Activated T-helper 17 cell treated with anti-CD3 and anti-CD28 coated beads, Interleukin-2, amount 50 U/mL, for 72 hours (primary cell): ENCODE measurements at regions not wholly inside any gene's neighbourhood (a gene's known extent, or its start where the extent isn't known, plus 50 kb on each side); places are given as distances from the start of the nearest gene placed in this dataset.

Experiments used
- ATAC-seq: fragments of 150-1000 bp; cut with Tn5 transposase; replicated peaks from 2 replicates; pipeline ENCODE4 v1.10.0; 2021; ENCODE audit warnings: mild to moderate bottlenecking, moderate library complexity
- H3K27ac Mint-ChIP-seq: one replicate; pipeline ENCODE4 v1.8.0; 2022; ENCODE audit warnings: mixed read lengths
- H3K27me3 Mint-ChIP-seq: one replicate; pipeline ENCODE4 v1.8.0; 2022; ENCODE audit warnings: mixed read lengths
- H3K36me3 Mint-ChIP-seq: one replicate; pipeline ENCODE4 v1.8.0; 2022; ENCODE audit warnings: low read depth, mild to moderate bottlenecking, mixed read lengths
- H3K4me1 Mint-ChIP-seq: one replicate; pipeline ENCODE4 v1.8.0; 2022; ENCODE audit warnings: mixed read lengths
- H3K4me3 Mint-ChIP-seq: one replicate; pipeline ENCODE4 v1.8.0; 2022; ENCODE audit warnings: mild to moderate bottlenecking, mixed read lengths
- H3K9me3 Mint-ChIP-seq: one replicate; pipeline ENCODE4 v1.8.0; 2022; ENCODE audit warnings: mixed read lengths

- H3K4me1 Mint-ChIP-seq = no peaks in the 10 kb centered on the region
Measured at GRCh38 chr3:31142543-31142942, 248.1 kb upstream of the GADL1 start.

GRCh38 chr3:31145062-31145461, 250.6 kb upstream of the GADL1 start:
- no peak for ATAC-seq
- no peak overlapping the region for H3K4me3 Mint-ChIP-seq
- H3K36me3 Mint-ChIP-seq = no peaks in the 10 kb centered on the region
- H3K9me3 Mint-ChIP-seq = peaks cover 9% of the 10 kb centered on the region
- H3K4me1 Mint-ChIP-seq = no peaks in the 10 kb centered on the region
- H3K27ac Mint-ChIP-seq = no peak overlapping the region
- H3K27me3 Mint-ChIP-seq = no peaks in the 10 kb centered on the region

More at GRCh38 chr3:31142543-31142942, 248.1 kb upstream of the GADL1 start:
- ATAC-seq = no peak
- no peak overlapping the region for H3K27ac Mint-ChIP-seq
- no peaks in the 10 kb centered on the region for H3K27me3 Mint-ChIP-seq
- H3K4me3 Mint-ChIP-seq = no peak overlapping the region
- no peaks in the 10 kb centered on the region for H3K36me3 Mint-ChIP-seq
- H3K9me3 Mint-ChIP-seq = no peaks in the 10 kb centered on the region

- Mint-ChIP-seq H3K4me3 (no peak overlapping the region), H3K9me3 (peaks cover 13% of the 10 kb centered on the region), H3K27ac (no peak overlapping the region), H3K27me3 (no peaks in the 10 kb centered on the region), H3K36me3 (no peaks in the 10 kb centered on the region), H3K4me1 (no peaks in the 10 kb centered on the region)
- no peak for ATAC-seq
Measured at GRCh38 chr3:31147550-31147949, 253.1 kb upstream of the GADL1 start.

GRCh38 chr3:31157047-31157694, 262.7 kb upstream of the GADL1 start:
- no peak for ATAC-seq
- Mint-ChIP-seq H3K9me3 (no peaks in the 10 kb centered on the region), H3K4me1 (peaks cover 7% of the 10 kb centered on the region), H3K4me3 (peak overlapping the region; percentile 31), H3K27me3 (no peaks in the 10 kb centered on the region), H3K36me3 (no peaks in the 10 kb centered on the region), H3K27ac (no peak overlapping the region)

- no peak overlapping the region for H3K4me3 Mint-ChIP-seq
- no peak for ATAC-seq
- no peaks in the 10 kb centered on the region for H3K36me3 Mint-ChIP-seq
- peaks cover 7% of the 10 kb centered on the region for H3K4me1 Mint-ChIP-seq
- H3K9me3 Mint-ChIP-seq = no peaks in the 10 kb centered on the region
- H3K27me3 Mint-ChIP-seq = no peaks in the 10 kb centered on the region
- H3K27ac Mint-ChIP-seq = no peak overlapping the region
Measured at GRCh38 chr3:31157893-31158620, 263.6 kb upstream of the GADL1 start.

GRCh38 chr3:31159331-31160039, 265.0 kb upstream of the GADL1 start:
- no peaks in the 10 kb centered on the region for H3K36me3 Mint-ChIP-seq
- no peak overlapping the region for H3K27ac Mint-ChIP-seq
- H3K4me3 Mint-ChIP-seq = no peak overlapping the region
- H3K4me1 Mint-ChIP-seq = peaks cover 7% of the 10 kb centered on the region
- no peaks in the 10 kb centered on the region for H3K9me3 Mint-ChIP-seq
- ATAC-seq = no peak
- H3K27me3 Mint-ChIP-seq = no peaks in the 10 kb centered on the region

GRCh38 chr3:31161889-31162288, 267.4 kb upstream of the GADL1 start:
- no peak for ATAC-seq
- no peaks in the 10 kb centered on the region for H3K36me3 Mint-ChIP-seq
- peaks cover 5% of the 10 kb centered on the region for H3K4me1 Mint-ChIP-seq
- no peak overlapping the region for H3K4me3 Mint-ChIP-seq
- H3K27me3 Mint-ChIP-seq = no peaks in the 10 kb centered on the region
- no peaks in the 10 kb centered on the region for H3K9me3 Mint-ChIP-seq
- H3K27ac Mint-ChIP-seq = no peak overlapping the region

- H3K4me1 Mint-ChIP-seq = no peaks in the 10 kb centered on the region
- no peak overlapping the region for H3K4me3 Mint-ChIP-seq
- no peak overlapping the region for H3K27ac Mint-ChIP-seq
Measured at GRCh38 chr3:31164381-31164780, 269.9 kb upstream of the GADL1 start.

GRCh38 chr3:31165399-31165860, 271.0 kb upstream of the GADL1 start:
- H3K9me3 Mint-ChIP-seq = no peaks in the 10 kb centered on the region
- no peak overlapping the region for H3K4me3 Mint-ChIP-seq
- no peak for ATAC-seq
- no peaks in the 10 kb centered on the region for H3K27me3 Mint-ChIP-seq
- H3K27ac Mint-ChIP-seq = no peak overlapping the region
- no peaks in the 10 kb centered on the region for H3K36me3 Mint-ChIP-seq
- H3K4me1 Mint-ChIP-seq = no peaks in the 10 kb centered on the region

More at GRCh38 chr3:31164381-31164780, 269.9 kb upstream of the GADL1 start:
- H3K27me3 Mint-ChIP-seq = no peaks in the 10 kb centered on the region
- ATAC-seq = no peak
- no peaks in the 10 kb centered on the region for H3K9me3 Mint-ChIP-seq
- no peaks in the 10 kb centered on the region for H3K36me3 Mint-ChIP-seq

GRCh38 chr3:31166249-31166885, 271.9 kb upstream of the GADL1 start:
- Mint-ChIP-seq H3K9me3 (no peaks in the 10 kb centered on the region), H3K4me1 (peaks cover 5% of the 10 kb centered on the region), H3K27me3 (no peaks in the 10 kb centered on the region), H3K27ac (no peak overlapping the region), H3K4me3 (no peak overlapping the region), H3K36me3 (no peaks in the 10 kb centered on the region)
- no peak for ATAC-seq

- Mint-ChIP-seq H3K4me3 (no peak overlapping the region), H3K4me1 (peaks cover 6% of the 10 kb centered on the region), H3K9me3 (peaks cover 3% of the 10 kb centered on the region), H3K27me3 (no peaks in the 10 kb centered on the region), H3K27ac (no peak overlapping the region), H3K36me3 (no peaks in the 10 kb centered on the region)
- ATAC-seq = no peak
Measured at GRCh38 chr3:31167666-31168065, 273.2 kb upstream of the GADL1 start.

- no peak overlapping the region for H3K27ac Mint-ChIP-seq
- no peak for ATAC-seq
- no peaks in the 10 kb centered on the region for H3K36me3 Mint-ChIP-seq
- H3K4me1 Mint-ChIP-seq = peaks cover 10% of the 10 kb centered on the region
- H3K27me3 Mint-ChIP-seq = no peaks in the 10 kb centered on the region
- H3K4me3 Mint-ChIP-seq = no peak overlapping the region
- peaks cover 3% of the 10 kb centered on the region for H3K9me3 Mint-ChIP-seq
Measured at GRCh38 chr3:31170932-31171670, 276.6 kb upstream of the GADL1 start.

- H3K9me3 Mint-ChIP-seq = peaks cover 3% of the 10 kb centered on the region
- H3K4me3 Mint-ChIP-seq = no peak overlapping the region
- ATAC-seq = no peak
- H3K36me3 Mint-ChIP-seq = no peaks in the 10 kb centered on the region
- no peaks in the 10 kb centered on the region for H3K27me3 Mint-ChIP-seq
- H3K27ac Mint-ChIP-seq = no peak overlapping the region
- peaks cover 13% of the 10 kb centered on the region for H3K4me1 Mint-ChIP-seq
Measured at GRCh38 chr3:31172336-31172735, 277.9 kb upstream of the GADL1 start.

- Mint-ChIP-seq H3K36me3 (no peaks in the 10 kb centered on the region), H3K9me3 (peaks cover 3% of the 10 kb centered on the region), H3K4me1 (peaks cover 19% of the 10 kb centered on the region), H3K27me3 (no peaks in the 10 kb centered on the region), H3K27ac (no peak overlapping the region), H3K4me3 (no peak overlapping the region)
- ATAC-seq = peak; percentile 28
Measured at GRCh38 chr3:31173118-31173718, 278.8 kb upstream of the GADL1 start.
